HG02938 (cell line): ENCODE measurements at regions not wholly inside any gene's neighbourhood (a gene's known extent, or its start where the extent isn't known, plus 50 kb on each side); places are given as distances from the start of the nearest gene placed in this dataset.
A peak's percentile ranks its signal among the peaks of the same experiment; 100 is the strongest.
"Not testable (repeated sequence)": the region's sequence is repeated elsewhere in the genome, so short reads cannot be mapped to it uniquely, and the experiment has no call there.

Experiments
- ATAC-seq: cut with Tn5 transposase; IDR thresholded peaks from one replicate; pipeline ENCODE4 v1.9.1; 2021; ENCODE audit warnings: mild to moderate bottlenecking, moderate library complexity; ENCODE audit not compliant: unreplicated experiment

DNA sequence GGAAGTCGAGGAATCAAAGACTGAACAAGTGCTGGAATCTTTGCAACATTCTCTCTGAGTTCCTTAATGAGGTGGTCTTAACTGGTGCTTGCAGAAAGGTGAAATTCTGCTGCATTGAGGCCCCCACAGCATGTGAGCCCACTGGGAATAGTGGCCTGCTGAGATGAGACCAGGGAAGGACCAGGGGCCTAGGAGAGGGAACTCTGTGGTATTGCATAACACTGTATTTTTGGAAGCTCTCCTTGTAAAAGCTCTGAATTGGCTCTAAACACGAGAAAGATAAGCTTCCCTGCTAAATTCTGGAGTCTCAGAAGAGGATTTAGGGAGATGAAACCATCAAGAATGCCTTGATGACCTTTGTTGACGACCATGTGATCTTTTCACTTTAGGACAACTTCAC lies 100.4 kb upstream of the TSC22D1 start:
- ATAC-seq = no peak

DNA sequence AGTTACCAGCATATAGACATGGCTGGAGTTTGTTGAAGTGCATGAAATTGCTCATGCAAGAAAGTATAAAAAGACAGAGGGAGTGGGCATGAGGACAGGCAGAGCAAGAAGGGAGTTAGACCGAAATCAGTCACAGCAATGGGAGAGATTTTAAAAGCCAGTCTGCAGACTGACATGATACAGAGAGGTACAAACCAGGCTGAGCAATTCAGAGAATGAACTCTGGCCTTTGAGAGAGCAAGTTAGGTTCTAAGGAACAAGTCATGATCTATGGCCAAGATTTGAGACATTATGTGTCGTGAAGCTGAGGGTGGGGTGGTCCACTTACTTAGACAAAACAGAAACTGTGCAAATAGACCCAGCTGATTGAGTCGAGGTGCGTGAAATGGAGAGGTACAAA lies 93.4 kb upstream of the TSC22D1 start:
- no peak for ATAC-seq

DNA sequence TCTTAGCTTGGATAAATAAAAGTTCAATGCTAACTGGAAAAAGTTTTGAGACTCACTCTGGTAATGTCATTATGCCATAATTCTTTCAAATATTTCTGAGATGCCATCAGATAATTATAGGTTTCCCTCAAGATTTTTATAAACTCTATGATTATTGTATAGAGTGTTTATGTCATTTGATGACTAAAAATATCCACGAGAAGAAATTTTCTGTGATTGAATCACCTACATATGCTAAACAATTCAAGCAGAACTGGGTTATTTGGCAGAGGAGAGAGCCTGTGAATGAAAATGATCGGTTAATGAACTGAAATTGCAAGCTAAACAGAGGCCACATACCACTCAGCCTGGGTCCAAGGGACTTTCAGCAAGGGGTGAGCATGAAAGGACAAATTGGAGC lies 92.6 kb upstream of the TSC22D1 start:
- ATAC-seq = no peak

DNA sequence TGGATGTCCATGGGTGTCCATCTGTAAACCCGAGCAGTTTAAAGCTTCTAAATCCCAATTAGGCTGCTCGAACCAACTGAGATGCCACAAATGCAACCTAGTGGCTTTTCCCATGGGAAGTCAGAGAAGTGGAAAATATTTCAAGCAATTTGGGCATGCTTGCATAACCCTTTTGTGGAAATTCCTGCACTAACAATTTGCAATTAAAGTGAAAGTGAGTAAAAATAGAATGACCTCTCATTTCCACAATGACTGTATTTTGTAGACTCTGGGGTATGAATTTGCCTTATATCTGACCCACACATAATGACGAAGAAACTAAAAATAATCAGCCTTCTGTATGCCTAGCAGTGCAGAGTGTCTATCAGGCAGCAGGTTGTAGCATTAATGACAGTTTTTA lies 91.8 kb upstream of the TSC22D1 start:
- peak; percentile 72 for ATAC-seq

DNA sequence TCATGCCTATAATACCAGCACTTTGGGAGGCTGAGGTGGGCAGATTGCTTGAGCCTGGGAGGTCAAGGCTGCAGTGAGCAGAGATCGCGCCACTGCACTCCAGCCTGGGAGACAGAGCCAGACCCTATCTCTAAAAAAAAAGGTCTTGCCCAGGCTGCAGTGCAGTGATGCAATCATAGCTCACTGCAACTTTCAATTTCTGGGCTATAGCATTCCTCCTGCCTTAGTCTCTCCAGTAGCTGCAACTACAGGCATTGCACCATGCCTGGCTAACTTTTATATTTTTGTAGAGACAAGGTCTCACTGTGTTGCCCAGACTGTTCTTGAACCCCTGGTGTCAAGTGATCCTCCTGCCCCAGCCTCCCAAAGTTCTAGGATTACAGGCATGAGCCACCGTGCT lies 90.4 kb upstream of the TSC22D1 start:
- not testable (repeated sequence) for ATAC-seq

DNA sequence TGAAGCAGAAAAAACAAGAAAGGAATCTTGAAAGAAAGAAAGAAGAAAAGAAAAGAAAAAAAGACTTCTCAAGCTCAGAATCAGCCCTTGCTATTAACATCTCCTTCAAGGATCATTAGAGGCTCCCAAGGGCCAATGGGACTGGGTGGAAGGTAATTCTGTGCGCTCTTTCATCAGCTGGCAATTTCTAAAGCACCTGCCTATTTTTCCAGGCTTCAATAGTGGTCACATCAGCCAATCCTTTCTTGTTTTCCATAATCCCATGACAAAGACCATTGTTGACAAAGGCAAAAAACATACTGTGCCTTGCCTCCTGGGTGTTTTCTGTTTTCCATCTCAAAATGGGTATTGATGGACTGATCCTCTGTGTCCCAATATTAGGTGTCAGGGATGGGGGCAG lies 88.2 kb upstream of the TSC22D1 start:
- ATAC-seq = no peak

DNA sequence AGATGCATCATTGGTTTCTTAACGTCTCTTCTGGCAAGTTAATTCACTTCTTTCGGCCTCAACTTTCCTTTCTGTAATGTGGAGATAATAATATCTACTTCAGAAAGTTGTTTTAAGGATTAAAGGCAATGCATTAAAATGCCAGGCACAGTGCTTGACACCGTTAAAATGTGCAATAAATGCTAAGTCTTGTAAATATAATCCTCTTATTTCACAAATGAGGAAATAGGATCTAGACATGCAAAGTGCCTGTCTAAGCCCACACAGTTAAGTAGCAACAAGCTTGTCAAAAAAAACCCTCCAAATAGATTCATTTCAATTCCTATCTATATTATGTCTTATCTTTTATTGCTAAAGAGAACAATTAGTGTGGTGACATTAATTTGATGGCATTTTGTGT lies 86.4 kb upstream of the TSC22D1 start:
- no peak for ATAC-seq

DNA sequence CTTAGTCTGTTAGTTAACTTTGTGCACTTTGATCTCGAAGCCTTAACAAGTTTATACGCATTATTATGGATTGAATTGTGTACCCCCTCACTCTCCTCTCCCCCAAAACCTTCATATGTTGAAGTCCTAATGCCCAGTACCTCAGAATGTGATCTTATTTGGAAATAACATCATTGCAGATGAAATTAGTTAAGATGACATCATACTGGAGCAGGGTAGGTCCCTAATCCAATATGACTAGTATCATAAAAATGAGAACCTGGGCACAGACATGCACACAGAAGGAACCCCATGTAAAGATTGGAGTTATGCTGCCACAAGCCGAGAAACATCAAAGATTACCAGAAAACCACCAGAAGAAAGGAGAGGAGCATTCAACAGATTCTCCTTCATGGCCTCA lies 85.8 kb upstream of the TSC22D1 start:
- no peak for ATAC-seq

DNA sequence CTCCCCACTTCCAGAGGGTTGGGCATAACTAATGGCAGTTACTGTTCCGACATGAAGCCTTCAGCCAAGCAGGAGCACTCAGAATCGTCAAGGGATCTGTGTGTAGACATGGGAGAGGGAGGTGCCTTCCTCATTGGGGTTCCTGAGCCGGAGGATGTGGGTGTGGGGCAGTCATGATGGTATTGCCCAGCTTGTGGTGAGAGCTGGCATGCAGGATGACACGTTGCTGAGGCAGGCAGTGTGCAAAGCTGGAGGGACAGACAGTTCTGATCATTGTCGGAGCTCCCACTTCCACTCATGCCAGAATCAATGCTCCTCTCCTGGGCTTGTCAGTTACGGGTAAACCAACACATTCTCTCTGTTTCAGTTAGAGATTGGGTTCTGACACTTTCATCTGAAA lies 83.9 kb upstream of the TSC22D1 start:
- no peak for ATAC-seq

DNA sequence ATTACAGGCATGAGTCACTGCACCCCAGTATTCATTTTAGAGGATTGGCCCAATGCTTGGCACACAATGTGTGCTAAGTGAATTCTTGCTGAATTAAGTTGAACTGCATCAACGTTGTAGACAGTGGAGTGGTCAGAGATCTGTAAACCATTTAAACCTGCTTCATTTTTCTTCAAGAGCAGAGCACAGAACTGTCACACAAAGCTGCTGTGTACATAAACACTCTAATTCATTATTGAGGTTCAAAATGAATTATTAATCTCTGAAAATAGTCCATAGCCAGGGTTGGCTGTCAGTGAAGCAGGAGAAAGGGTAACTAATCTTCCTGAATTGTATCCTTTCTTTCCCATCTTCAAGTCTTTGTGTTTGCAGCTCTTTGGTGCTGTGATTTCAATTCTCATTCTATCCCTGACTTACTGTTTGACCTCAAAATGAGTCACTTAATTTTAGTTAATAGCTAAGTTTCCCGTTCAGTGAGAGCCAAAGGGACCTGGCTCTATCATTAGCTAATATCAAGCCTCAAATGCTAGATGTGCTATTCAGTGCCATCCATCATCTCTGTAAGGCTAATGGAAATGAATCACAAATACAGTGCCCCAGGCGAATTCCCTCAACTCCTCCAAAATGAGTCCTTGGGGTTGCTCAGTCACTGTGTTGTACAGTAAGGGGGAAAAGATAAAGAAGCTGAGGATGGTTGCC lies 77.0 kb upstream of the TSC22D1 start:
- no peak for ATAC-seq

DNA sequence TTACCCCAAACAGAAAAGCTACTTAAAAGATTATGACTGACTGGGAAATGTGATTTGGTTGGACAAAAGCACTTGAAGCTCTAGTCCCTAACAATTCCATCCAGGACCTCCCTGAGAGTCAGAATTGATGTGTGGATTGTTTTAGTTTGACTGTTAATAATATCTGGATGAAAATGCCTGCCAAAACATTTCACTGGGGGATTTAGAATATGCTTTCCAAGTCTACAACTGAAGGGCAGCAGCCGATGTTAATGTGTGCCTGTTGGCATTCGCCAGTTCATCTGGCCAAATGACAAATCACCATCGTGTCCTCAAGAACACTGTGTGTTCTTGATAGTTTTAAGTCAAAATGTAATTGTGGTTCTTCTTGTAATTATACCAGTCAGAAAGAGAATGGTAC lies 76.0 kb upstream of the TSC22D1 start:
- ATAC-seq = no peak

DNA sequence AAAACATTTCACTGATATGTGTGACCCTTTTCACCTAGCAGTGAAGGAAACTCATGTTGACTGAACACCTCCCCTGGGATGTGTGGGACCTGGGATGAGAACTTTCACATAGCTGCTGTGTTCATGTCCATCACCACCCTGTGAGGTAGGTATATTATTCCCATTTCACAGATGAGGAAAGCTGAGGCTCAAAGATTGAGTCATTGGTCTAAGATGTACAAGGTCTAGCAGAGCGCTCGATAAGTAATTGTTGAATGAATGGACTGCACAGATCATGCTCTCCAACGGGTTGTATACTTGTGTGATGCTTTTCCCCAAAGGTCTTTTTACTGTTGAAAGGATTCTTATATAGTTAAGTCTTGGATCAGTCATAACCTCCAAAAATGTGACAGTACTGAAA lies 75.6 kb upstream of the TSC22D1 start:
- no peak for ATAC-seq

DNA sequence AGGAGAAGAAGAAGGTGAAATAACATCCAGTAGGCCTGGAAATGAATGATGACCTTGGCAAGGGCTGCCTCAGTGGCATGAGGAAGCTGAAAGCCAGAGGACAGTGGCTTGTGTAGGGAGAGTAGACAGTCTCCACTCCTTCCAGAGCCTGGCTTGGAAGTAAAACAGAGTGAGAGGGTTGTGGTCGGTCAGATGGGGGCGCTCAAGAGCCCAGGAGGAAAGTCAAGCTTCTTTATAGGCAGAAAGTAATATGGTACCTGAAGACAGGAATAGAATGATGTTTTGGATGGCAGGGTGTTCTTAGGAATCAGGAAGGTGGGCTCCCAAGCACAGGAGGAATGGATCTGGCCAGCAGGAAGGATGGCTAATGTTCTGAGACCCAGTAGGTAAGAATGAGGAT lies 75.1 kb upstream of the TSC22D1 start:
- ATAC-seq = no peak

DNA sequence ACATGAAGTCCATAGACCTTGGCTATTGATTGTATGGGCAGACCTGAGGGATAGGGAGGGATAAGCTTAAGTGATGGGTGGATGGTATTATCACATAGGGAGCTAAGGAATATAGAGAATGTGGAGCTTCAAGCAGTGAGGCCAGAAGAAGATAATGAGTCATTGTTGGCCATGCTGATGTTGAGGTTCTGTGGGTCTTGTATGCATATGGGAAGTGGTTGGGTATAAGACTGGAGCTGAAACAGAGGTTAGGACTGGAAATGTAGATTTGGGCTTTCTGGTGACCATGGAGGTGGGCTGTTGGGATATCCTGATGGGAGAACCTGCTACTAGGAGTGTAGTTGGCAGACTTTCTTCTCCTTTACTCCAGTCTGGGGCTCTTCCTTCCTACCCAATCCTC lies 73.7 kb upstream of the TSC22D1 start:
- no peak for ATAC-seq

DNA sequence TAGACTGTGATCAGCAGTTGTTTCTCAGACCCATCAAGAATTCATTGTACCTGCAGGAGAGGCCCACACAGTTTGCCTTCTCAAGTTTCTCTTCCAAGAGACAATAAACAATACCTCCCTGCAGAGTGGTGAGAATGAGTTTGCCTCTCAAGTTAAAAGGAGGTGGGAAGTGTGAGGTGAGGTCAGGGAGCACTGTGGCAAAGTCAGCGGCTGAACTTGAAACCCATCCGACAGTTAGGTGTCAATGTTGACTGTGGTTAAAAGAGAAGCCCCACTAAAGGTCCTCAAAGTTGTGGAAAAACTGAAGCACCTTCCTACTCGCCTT lies 72.9 kb upstream of the TSC22D1 start:
- no peak for ATAC-seq

DNA sequence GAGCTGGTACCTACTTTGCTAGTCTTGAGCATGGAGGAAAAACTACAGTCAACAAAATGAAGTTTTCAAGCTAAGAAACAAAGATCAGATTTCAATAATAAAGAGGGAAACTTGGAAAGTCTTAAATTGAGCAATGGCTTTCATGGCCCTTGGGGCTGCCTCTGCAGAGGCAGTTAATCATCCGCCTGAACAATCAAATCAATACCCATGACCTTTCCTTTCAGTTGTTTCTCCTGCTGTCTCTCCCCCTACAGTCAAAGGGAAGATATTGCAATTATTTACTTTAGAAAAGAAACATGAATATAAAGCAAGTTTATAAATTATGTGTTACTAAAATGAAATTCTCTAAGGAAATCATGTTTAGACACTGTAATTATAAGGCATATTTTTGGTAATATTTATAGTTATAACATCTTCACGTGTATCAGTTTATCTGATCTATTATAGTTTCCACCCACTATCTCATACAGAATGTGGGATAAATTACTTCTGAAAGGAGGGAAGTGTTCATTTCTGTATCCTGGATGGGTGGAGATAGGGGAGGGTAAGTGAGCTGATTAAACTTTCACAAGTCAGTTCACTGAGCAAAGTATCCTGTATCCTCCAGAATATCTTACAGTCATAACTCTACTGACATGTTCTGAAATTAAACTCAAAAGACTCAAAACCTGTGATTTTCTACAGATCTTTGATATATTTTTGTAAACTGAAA lies 72.4 kb upstream of the TSC22D1 start:
- ATAC-seq = no peak

DNA sequence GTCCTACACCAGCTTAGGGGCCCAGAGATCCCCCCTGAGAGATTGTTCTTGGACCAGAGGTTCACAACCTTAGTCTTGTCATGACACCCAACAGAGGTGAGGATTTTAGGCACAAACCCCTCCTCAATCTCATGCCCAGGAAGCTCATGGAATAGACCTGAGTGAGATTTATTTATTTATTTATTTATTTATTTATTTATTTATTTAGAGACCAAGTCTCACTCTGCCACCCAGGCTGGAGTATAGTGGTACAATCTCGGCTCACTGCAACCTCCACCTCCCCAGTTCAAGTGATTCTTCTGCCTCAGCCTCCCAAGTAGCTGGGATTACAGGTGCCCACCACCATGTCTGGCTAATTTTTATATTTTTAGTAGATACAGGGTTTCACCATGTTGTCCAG lies 71.4 kb upstream of the TSC22D1 start:
- not testable (repeated sequence) for ATAC-seq

DNA sequence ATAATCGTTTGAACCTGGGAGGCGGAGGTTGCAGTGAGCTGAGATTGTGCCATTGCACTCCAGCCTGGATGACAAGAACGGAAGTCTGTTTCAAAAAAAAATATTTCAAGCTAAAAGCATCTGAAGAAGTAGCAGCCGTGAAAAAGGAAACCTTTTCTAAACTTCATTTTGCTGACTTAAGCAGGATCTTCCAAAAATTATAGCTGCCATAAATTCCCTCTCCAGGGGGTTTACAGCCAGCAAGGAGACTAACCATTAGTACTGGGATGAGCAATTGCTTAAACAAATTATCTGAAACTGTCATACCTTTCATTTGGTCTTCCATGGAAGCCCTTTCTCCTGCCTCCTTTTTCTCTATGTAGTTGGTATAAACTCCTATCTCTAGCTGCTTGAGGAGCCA lies 69.9 kb upstream of the TSC22D1 start:
- ATAC-seq = no peak

DNA sequence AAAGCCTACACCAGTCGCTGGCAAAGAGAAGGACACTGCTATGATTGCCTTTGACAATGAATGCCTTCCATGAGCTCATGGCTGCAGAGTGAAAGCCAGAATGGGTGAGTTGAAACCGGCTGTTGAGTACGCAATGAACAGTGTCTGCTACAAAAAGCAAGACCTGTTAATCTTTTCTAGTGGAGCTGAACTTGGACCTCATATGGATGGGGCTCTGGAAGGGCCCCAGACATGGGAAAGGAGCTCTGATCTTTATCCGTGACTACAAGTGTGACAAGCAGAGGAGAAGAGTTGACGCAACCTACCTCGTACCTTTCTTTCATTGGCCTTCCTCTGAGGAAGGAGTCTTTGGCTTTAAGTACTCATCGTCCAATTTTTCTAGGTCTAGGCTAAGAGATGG lies 67.1 kb upstream of the TSC22D1 start:
- no peak for ATAC-seq

DNA sequence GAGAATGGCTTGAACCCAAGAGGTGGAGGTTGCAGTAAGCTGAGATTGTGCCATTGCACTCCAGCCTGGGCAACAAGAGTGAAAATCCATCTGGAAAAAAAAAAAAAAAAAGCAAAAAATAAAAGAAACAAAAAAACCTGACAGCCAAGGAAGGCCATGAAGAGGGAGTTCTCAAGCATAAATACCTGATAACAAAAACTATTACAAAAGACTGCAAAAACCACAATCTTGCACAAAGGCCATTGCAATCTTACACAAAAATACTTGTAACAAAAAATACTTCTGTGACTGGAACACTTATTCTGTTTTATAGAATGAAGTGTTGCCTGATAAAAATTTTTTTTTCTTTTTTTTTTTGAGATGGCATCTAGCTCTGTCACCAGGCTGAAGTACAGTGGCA lies 61.5 kb upstream of the TSC22D1 start:
- no peak for ATAC-seq

DNA sequence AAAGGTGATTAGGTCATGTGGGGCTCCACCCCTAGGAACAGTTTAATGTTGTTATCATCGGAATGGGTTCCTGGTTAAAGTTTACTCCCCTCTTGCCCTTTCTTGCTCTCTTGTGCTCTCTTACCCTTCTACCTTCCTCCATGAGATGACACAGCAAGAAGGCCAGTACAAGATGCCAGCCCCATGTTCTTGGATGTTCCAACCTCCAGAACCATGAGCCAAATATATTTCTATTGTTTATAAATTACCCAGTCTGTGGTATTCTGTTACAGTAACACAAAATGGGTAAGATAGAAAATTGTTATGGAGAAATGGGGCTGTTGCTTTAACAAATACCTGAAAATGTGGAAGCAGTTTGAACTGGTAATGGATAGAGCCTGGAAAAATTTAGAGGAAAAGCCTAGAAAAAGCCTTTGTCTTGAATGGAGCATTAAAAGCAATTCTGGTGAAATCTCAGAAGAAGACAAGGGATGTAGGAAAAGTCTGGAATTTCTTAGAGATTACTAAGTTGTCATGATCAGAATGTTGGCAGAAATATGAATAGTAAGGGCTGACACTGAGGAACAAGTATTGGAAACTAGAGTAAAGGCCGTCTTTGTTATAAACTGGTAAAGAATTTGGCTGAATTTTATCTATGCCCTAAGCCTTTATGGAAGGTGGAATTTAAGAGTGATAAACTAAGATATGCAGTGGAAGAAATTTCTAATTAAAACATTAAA lies 53.5 kb upstream of the TSC22D1 start:
- ATAC-seq = no peak

DNA sequence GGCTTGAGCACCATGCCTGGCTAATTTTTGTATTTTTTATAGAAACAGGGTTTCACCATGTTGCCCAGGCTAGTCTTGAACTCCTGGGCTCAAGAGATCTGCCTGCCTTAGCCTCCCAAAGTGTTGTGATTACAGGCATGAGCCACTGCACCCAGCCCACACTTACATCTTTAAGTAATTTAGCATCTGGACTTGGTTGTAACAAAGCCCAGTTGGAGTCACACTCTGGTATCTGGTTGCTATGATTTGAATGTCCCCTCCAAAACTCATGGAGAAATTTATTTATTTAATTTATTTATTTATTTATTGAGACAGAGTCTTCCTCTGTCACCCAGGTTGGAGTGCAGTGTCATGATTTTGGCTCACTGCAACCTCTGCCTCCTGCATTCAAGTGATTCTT lies 52.7 kb upstream of the TSC22D1 start:
- ATAC-seq = not testable (repeated sequence)
